Colonic mucosa (tissue), 4 donors: ENCODE measurements at regions not wholly inside any gene's neighbourhood (a gene's known extent, or its start where the extent isn't known, plus 50 kb on each side); places are given as distances from the start of the nearest gene placed in this dataset.

Experiments
- DNase-seq: peaks from one replicate; pipeline ENCODE4 v3.0.0-alpha.2; 2020
- H3K27ac ChIP-seq: fragments of 200-600 bp; one replicate; pipeline ENCODE4 v1.8.0; 2021
- H3K27me3 ChIP-seq: fragments of 200-600 bp; one replicate; pipeline ENCODE4 v1.8.0; 2021
- H3K36me3 ChIP-seq: fragments of 200-600 bp; one replicate; pipeline ENCODE4 v1.8.0; 2021
- H3K4me1 ChIP-seq: fragments of 200-600 bp; one replicate; pipeline ENCODE4 v1.8.0; 2021; ENCODE audit warnings: mild to moderate bottlenecking
- H3K4me3 ChIP-seq: fragments of 200-600 bp; one replicate; pipeline ENCODE4 v1.8.0; 2021
- H3K9ac ChIP-seq, 2 donors: one replicate each; pipeline ENCODE4 v1.7.0; 2013; ENCODE audit warnings: control low read depth in 2 of 2, low read depth in 2 of 2, low read length in 2 of 2
- H3K9me3 ChIP-seq: fragments of 200-600 bp; one replicate; pipeline ENCODE4 v1.8.0; 2021
- CTCF ChIP-seq: fragments of 200-600 bp; IDR thresholded peaks from one replicate; pipeline ENCODE4 v1.8.0; 2022; ENCODE audit warnings: antibody characterized with exemption, mild to moderate bottlenecking
- intact Hi-C: fragments of 100-400 bp; cut with DNase I; formaldehyde crosslinking; loops from one replicate; pipeline ENCODE4 v1.14.1; 2022
- donor health status: healthy.
- donor health status: DM: no; HTN: no; CAD: no.
- donor health status: DM: no; HTN: no; CAD: no.

DNA sequence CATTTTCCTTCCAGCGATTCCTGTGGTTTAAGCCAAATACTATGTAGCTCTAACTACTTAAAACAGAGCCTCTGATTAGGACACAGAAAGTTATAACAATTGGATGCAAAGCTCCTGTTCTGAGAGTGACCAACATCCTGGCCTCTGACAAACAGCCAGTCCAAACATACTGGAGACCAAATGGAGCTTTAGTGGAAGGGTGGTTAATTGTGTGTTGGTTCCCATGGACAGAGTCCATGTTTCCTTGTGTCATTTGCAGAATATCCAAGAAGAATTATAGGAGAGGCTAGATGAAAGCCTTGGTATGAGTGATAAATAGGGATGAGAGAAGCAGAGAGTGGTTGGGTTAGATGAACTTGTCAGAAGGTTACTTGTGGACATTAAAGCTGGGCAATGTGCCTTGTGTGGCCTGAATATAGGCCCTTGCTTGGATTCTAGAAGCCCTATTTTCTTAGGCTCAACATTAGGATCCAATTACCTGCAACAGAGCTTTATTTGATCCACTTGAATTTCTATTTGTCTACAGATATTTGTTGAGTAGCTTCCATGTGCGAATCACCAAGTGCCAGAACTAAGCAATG is 180.5 kb upstream of the GORAB start:
- Histone ChIP-seq H3K9me3 (no peaks in the 10 kb centered on the region), H3K9ac (no peak overlapping the region), H3K27ac (no peak overlapping the region), H3K4me1 (no peaks in the 10 kb centered on the region), H3K27me3 (no peaks in the 10 kb centered on the region), H3K4me3 (no peak overlapping the region), H3K36me3 (no peaks in the 10 kb centered on the region)
- no peak for TF ChIP-seq CTCF
- DNase-seq: no peak
- intact Hi-C loops: no loop called here

- intact Hi-C loops: no loop called here
- H3K36me3 ChIP-seq: no peaks in the 10 kb centered on the region
- no peak for TF ChIP-seq CTCF
- H3K27ac ChIP-seq: no peak overlapping the region
- no peaks in the 10 kb centered on the region for H3K27me3 ChIP-seq
- DNase-seq: no peak
- H3K4me1 ChIP-seq: no peaks in the 10 kb centered on the region
- H3K4me3 ChIP-seq: no peak overlapping the region
- H3K9me3 ChIP-seq: no peaks in the 10 kb centered on the region
- H3K9ac ChIP-seq: no peak overlapping the region
These were observed 177.7 kb upstream of the GORAB start for GRCh38 chr1:170354246-170354645.

- no peak for DNase-seq
- no peaks in the 10 kb centered on the region for H3K4me1 ChIP-seq
- no peaks in the 10 kb centered on the region for H3K9me3 ChIP-seq
- H3K4me3 ChIP-seq: no peak overlapping the region
- H3K9ac ChIP-seq: no peak overlapping the region
- no peaks in the 10 kb centered on the region for H3K27me3 ChIP-seq
- no peak for TF ChIP-seq CTCF
- no peak overlapping the region for H3K27ac ChIP-seq
- no peaks in the 10 kb centered on the region for H3K36me3 ChIP-seq
- intact Hi-C loops: no loop called here
These were observed 177.3 kb upstream of the GORAB start for GRCh38 chr1:170354690-170355089.

DNA sequence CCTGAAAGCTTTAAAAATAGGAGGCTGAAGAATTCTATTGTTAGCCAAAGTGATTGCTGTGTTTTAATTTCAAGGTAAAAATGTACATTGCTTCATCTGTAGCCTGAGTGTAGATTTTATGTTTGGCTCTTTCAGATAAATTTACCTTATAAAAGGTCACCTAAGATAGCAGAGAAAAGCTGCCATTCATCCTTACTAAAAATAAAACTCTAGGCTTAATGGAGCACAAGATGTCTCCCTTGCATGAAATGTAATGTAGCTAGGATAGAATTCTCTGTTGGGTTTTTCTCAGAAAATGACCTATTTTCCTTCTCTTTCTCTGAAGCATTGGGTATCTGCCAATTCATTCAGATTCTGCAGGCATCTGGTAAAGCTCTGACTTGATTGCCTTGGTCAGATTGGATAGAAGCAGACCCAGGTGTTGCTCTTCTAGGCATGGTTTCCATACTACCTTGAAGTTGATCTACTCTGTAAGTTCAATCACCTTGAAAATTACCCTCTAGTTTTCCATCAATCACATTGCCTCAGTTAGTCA is 176.6 kb upstream of the GORAB start:
- Histone ChIP-seq H3K4me3 (no peak overlapping the region), H3K9me3 (no peaks in the 10 kb centered on the region), H3K27me3 (no peaks in the 10 kb centered on the region), H3K36me3 (no peaks in the 10 kb centered on the region), H3K9ac (no peak overlapping the region), H3K4me1 (no peaks in the 10 kb centered on the region), H3K27ac (no peak overlapping the region)
- DNase-seq: no peak
- intact Hi-C loops: no loop called here
- TF ChIP-seq CTCF: no peak

- no peak overlapping the region for H3K27ac ChIP-seq
- TF ChIP-seq CTCF: no peak
- intact Hi-C loops: no loop called here
These were observed 175.4 kb upstream of the GORAB start for GRCh38 chr1:170356585-170356984.

More at GRCh38 chr1:170356585-170356984, 175.4 kb upstream of the GORAB start:
- Histone ChIP-seq H3K36me3 (no peaks in the 10 kb centered on the region), H3K9ac (no peak overlapping the region), H3K27me3 (no peaks in the 10 kb centered on the region), H3K4me1 (no peaks in the 10 kb centered on the region), H3K9me3 (no peaks in the 10 kb centered on the region), H3K4me3 (no peak overlapping the region)
- DNase-seq: no peak
